Dermis blood vessel endothelial cell (primary cell): ENCODE measurements at regions not wholly inside any gene's neighbourhood (a gene's known extent, or its start where the extent isn't known, plus 50 kb on each side); places are given as distances from the start of the nearest gene placed in this dataset.
"Not testable (repeated sequence)": the region's sequence is repeated elsewhere in the genome, so short reads cannot be mapped to it uniquely, and the experiment has no call there.

Source experiments
- DNase-seq: peaks from one replicate; pipeline ENCODE4 v3.0.0; 2010

DNA sequence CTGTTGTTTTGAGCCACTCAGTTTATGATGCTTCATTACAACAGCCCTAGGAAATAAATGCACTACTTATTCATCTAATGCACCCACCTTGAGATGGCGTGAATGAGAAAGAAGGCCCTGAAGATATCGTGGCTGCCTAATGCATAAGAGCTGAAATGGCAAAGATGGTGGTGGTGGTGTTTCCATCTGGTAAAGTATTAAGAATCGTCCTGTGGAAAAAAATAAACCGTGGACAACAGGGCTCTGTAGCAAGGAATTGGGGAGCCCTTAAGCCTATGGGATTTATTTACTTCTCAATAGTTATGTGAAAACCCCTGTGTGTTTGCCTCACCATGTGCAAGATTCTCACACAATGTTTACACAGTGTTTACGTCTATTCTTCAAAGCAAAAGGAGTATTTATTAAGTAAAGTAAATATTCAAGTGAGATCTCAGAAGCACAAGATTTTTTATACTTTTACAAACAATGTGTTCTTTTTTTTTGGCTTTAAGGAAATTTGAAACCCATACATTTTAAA lies 1555.2 kb upstream of the FLRT2 start:
- DNase-seq: no peak

DNA sequence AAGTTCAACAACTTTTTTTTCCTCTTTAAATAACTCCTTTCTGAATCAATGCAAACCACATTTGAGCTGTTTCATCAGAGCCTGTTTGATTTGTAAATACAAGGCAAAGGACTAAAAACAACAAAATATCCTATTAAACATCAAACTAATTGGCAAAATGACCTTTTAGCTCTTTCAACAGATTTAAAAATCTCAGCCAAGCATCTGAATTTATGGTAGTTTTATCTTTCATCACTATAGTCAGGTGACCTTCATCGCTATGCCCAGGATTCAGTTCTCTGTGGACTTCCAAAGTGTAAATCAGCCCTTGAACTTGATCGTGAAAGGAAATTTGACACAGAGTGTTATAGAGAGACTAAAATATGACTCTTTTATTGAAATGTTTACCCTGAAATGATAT lies 1554.5 kb upstream of the FLRT2 start:
- DNase-seq: no peak

DNA sequence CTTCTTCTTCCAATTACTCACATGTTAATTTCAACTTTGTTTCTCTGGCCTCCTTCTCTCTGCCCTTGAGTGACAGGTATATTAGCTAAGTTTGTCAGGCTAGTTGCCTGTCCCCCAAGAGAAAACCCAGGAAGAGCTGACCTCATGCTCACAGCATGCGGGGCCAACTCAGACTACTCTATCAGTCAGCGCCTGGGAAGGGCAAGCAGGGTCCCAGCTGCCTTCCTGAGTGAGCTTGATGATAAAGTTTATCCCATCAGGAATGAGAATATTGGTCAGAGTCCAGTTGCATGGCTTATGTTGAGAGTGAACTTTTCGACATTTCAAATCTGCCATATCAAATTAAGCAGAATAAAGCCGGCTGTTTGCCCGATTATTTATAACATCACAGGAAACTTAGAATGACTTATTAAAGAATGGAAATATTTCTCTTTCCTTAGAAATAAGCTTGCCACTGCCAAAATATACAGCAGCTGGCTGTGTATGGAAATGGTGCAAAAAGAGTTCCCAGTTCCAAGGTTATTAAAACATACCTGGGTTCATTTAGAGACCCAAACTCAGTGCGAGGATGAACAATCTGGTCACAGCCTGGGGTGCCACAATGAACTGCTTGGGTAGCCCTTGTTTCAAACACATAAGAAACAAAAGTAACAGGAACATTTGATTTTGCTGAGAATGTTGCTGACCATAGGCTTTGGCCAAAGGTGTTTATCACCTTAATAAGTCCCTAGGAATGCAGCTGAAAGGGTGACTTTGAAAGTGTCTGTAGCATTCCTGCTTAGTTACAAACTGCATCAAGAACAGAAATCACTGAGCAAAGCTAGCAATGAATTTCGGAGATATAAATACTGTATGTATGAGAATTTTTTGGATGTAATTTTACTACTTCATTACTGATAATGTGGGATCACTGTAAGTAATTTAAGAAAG lies 1553.8 kb upstream of the FLRT2 start:
- DNase-seq: peak; percentile 82

DNA sequence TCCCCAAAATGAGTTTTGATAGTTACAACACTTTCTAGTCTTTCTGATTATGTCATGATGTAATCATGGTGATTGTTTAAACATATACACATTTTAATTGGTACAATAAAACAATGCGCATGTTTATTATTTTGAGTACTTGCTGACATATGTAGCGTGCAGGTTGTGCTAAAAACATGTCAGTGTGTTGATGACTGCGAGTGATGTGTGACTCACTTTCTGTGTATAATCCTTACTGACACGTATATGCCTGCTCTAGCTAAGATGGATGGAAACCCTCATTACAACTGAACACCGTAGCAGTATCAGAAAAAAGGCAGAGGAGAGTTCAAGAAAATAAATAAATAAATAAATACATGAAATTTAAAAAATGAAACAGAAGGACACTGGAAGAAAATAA lies 1552.4 kb upstream of the FLRT2 start:
- DNase-seq: no peak

DNA sequence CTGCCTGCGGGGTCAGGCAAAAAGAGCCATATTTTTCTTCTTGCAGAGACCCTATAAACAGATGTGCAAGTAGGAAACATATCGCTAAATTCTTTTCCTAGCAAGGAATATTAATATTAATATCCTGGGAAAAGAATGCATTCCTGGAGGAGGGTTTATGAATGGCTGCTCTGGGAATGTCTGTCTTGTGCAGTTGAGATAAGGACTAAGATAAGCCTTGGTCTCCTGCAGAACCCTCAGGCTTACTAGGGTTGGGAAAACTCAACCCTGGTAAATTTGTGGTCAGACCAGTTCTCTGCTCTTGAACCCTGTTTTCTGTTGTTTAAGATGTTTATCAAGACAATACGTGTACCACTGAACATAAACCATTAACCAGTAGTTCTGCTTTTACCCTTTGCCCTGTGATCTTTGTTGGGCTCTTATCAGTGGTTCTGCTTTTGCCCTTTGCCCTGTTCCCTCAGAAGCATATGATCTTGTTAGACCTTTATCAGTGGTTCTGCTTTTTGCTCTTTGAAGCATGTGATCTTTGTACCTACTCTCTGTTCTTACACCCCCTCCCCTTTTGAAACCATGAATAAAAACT lies 1548.2 kb upstream of the FLRT2 start:
- not testable (repeated sequence) for DNase-seq

DNA sequence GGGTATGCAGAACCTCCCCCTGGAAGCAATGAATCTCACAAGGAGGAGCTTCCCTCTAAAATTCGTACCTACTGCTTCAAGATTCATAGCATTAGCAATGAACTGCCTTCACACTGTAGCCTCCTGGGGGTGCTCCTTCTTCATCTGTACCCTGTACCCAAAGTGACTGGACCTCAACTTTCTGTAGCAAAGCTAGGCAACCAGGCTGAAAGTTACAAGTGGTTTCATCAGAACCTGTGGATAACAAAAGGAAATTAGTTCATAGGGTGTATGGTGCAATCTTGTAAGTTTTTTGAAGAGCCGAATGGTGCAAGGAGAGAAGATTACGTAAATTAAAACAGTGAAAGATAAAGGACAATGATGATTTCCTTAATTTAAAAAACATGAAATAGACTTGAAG lies 1541.7 kb upstream of the FLRT2 start:
- no peak for DNase-seq

DNA sequence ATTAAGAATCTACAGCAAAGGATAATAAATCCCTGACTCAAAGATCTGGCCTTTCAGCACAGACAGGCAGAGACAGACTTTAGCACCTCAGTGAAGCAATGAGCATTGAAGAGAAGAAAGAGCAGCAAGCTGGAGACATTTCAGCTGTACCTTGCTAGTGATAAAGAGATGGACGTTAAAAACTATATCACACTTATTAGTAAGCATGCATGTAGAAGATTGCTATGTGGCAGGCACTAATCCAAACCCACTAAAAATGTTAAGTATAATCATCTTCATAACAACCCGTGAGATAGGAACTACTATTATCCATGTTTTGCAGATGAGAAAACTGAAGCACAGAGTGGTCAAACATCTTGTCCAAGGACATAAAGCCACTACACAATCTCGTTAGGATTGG lies 1538.3 kb upstream of the FLRT2 start:
- DNase-seq: no peak

DNA sequence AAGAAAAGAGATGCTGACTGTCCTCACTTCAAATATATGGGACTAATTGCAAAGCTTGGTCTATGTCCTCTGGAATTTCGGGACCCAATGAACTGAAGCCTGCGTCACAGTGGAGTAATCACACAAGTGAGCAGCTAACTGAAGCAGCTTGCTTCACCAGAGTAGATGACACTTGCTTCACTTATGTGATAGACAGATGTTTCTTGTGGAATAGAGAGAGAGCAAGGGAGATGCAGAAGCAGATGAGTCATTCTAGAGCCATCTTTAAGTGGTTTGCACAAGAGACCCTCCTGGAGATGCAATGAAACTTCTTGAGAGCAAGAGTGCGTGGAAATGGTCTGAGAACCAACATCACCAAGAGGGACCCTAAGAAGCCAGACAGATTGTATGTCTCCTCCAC lies 1537.1 kb upstream of the FLRT2 start:
- no peak for DNase-seq

DNA sequence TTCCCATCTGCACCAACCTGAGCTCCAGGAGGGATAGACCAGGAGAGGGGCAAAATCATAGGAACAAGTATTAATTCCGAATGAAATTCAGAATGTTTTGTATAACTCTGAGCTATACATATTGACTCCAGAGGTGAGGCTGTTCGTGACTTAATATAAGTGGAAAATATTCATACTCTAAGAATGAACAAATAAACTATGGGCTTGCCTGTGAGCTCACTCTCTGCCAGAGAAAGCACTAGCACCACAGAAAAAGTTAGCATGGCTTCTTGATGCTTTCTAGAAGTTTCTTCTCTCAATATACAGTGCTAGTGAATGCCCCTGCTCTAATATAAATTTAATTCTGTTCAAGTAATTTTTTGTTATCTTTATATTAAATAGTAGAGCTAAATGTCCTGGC lies 1536.4 kb upstream of the FLRT2 start:
- DNase-seq: no peak

DNA sequence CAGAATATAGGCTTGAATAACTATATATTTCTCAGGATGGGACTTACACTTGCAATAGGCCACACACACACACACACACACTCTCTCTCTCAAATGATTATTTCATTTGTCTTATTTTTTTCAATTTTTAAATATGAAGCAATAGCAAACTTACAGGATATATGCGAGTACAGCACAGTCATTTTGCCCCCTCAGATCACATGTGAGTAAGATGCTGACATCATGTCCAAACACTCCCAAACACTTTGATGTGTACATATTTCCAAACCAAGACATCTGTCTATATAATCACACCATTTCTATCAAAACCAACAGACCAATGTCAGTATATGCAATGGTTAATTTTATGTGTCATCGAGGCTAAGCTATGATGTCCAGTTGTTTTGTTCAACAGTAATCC lies 1535.9 kb upstream of the FLRT2 start:
- no peak for DNase-seq

DNA sequence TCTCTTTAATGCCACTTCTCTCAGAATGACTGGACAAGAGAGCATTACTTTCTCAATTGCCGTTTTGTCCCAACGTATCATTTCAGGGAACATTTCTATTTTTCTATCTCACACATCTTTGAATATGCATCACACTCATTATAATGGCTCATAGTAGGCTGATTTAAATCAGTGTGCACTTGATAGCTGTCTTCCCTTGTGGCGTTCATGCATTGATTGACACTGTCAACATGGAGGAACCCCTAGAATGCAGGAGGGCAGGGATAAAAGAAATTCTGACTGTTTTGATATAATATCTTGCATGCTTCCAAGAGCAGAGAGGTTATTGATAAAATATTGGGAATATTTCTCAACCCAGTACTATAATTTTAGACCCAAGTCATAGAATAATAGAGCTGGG lies 1528.9 kb upstream of the FLRT2 start:
- no peak for DNase-seq

DNA sequence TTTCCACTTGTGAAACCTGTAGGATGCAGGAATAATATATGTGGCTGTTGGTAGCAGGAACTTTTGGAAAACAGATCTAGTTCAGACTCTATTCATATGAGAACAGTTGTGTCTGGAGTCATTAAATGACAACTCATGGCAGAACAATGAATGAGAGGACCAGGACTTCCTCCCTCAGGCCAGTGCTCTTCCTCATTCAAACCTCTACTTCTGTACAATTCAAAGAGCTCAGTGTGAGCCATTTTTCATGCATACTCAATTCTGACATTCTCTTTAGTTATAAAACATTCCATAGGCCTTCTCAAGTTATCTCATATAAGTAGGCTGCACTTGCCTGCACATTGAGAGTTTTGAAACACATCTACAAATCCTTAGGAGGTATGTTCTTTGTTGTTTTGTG lies 1526.6 kb upstream of the FLRT2 start:
- peak; percentile 55 for DNase-seq

DNA sequence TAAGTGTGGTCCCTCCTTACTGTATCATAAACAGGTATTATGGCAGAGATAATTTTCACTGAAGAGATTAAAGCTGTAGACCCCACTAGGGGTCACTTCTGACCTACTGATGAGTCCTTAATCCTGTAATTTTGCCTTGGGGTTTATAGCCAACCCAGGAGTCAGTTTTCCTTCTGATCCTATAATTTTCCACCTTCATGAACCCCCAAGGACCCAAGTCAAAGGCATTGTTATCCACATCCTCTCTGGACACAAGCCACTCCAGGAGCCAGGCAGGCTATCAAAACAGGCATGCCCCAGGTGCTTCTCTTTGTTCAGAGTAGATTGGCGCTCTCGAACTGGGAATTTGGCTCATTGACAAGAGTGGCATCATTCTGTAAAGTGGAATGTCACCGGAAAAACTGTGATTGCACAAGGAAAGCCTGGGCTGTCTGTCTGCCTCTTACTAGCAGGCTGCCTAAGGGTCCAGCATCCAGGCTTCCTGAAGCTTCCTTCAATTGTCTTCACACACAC lies 1523.2 kb upstream of the FLRT2 start:
- peak; percentile 99 for DNase-seq

DNA sequence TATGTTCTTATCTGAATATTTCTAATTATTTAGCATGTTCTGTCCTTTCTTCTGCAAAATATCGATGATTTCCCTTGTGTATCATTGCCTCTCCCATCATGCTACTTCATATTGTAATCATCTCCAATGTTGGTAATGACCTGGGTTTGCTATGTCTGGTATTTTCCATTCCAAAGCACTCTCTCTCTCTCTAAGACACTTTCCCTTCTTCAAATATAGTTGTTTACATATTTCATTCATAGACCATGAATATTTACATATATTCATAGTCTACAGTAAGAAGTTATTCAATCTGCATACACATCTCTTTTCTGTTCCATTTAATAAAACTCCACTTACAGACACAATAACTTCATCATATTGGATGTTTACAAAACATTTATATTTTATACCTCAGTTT lies 1516.5 kb upstream of the FLRT2 start:
- DNase-seq: no peak

DNA sequence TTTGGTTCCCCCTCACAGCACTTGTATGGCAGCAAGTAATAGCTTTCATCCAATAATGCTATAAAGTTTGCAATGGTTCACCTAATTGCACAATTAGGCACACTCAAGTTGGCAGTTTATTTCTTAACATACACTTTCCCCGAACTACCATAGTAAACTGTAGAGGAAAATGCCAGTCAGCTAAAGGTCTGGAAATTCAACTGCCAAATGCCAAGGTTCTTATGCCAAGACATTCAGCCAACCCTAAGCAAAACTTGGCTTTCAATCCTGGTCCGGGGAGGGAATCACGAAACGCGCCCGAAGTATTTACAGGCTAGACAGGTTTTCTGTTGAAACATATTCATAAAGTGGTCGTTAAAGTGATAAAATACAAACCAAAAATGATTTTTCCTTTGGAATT lies 1512.4 kb upstream of the FLRT2 start:
- no peak for DNase-seq

DNA sequence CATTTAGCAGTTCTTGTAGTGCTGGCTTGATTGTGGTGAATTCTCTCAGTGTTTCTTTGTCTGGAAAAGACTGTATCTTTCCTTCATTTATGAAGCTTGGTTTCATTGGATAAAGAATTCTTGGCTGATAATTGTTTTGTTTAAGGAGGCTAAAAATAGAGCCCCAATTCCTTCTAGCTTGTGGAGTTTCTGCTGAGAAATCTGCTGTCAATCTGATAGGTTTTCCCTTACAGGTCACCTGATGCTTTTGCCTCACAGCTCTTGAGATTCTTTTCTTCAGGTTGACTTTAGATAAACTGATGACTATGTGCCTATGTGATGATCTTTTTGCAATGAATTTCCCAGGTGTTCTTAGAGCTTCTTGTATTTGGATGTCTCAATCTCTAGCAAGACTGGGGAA lies 1508.5 kb upstream of the FLRT2 start:
- no peak for DNase-seq

DNA sequence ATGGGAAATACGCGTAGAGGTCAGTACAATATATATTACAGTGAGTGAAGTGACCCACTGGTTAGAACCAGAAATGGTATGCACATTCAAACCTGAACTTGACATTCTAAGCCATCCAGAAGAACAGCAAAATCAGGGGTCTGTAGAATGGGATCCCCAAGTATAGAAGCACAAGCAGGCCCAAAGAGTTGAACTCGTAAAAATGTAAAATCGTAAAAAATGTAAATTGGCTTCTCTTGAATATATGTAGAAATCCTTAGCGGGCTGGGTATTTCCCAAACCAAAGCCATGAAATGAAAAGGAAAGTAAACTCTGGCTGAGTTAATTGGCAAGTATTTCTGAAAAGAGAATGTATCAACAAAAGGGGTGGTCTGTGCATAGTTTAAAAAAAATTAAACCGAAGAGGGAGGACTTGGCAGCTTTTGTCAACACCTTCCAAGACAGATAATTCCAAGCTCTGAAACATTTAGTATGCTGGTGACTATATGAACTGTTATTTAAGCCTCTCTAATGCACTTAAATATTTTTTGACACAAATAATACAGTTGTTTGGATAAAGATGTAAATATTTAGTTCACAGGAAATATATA lies 1505.6 kb upstream of the FLRT2 start:
- no peak for DNase-seq

DNA sequence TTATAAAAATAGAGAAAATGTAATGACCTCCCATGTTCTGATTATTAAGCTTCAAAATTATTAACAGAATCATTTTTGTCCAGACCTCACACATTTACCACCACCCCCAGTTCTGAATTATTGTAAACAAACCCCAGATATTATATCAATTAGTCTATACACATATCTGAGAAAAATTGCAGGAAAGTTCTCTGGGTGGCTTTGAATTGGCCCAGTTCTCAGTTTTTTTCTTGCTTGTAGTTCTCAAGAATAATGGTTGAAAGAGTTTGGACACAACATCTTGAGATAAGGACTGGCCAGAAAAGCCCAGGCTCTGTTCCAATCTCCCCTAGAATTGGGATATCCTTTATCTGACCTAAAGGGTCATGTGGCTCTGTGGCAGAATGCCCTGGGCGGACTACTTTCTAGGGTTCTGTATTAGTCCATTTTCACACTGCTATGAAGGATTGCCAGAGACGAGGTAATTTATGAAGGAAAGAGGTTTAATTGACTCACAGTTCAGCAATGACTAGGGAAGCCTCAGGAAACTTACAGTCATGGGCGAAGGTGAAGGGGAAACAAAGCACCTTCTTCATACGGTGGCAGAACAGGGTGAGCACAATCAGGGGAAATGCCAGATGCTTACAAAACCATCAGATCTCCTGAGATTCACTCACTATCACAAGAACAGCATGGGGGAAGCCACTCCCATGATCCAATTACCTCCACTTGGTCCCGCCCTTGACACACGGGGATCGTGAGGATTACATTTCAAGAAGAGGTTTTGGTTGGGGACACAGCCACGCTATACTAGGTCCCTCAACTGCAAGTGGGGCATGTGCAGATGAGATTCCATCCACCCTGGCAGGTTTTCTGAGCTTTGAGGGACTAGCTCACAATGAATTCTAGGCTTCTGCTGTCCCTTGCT lies 1504.6 kb upstream of the FLRT2 start:
- no peak for DNase-seq

DNA sequence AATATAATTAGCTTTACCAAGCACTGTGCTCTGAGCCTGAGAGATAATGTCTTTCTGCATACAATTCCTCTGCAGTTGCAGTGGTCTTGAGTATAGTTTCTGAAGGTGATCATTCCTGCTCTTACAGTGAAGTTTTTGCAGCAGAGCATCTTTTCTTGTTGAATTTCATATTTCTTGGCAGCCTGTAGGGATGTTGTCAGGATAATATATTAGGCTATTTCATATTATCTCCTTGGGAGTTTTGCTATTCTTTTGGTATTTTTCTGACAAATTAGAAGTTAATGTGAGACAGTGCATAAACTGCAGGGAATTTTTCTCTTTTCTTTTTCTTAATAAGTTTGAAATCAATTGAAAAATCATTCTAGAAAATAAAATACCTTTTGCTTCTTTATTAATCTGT lies 1502.6 kb upstream of the FLRT2 start:
- no peak for DNase-seq

DNA sequence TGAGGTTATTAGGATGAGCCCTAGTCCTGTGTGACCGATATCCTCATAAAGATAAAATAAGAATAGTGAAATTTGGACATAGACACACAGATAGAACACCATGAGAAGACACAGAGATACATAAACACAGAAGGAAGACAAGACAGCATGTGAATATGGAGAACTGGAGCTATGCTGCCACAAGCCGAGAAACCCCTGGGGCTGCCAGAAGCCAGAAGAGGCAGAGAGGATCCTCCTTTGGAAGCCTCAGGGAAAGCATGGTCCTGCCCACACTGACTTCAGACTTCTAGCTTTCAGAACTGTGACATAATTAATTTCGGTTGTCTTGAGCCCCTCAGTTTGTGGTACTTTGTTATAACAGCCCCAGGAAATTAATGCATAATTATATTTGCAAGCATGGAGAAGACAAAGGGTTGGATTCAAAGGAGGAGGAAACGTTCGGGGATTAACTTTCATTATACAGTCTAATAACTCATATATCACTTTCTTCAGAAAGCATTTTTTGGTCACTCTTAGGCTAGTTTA lies 1501.8 kb upstream of the FLRT2 start:
- no peak for DNase-seq

DNA sequence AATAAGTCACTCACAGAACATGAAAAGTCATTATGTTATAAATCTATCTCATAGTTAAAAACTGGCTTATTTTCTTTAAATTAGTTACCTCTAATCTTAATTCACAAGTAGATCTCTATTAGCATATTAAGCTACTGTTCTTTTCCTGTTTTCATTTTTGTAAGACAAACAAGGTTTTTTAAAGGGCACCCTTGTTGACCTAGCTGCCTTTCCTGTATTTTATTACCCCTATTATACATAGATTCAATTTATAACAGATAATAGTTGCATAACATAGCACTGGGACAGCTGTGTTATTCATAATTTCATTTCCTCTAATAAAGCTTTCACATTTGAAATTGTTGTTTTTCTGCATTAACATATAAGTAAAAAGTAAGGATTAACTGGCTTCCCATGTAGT lies 1500.7 kb upstream of the FLRT2 start:
- DNase-seq: no peak

DNA sequence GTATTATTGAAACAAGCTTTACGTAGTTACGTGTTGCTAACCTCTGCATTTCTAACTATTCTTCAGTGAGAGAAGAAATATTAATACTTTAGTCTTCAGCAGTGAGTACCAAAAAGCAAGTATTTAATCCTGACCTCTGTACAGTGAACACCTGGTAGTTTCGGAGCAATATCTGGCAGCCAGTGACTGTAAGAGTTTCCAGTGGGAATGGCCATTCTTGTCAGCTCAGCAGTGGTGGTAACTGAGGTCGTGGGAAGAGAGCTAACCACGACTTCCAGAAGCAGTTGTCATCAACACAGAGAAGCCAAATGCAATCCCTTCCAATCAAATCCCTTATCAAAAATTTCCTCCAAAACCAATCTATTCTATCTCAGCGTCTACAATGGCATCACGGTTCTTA lies 1500.2 kb upstream of the FLRT2 start:
- peak; percentile 47 for DNase-seq
